ENCODE measurements at regions not wholly inside any gene's neighbourhood (a gene's known extent, or its start where the extent isn't known, plus 50 kb on each side); places are given as distances from the start of the nearest gene placed in this dataset.

GRCh38 chr9:13715430-13715829, 435.9 kb upstream of the MPDZ start:
- Histone ChIP-seq H3K27me3 (ENCODE audit: insufficient read depth, low read length) (no peaks in the 10 kb centered on the region), H3K9ac (ENCODE audit: low read length) (no peak overlapping the region), H2BK5ac (ENCODE audit: low read depth, low read length, poor library complexity) (no peak overlapping the region), H3K4me3 (ENCODE audit: low read depth, low read length) (no peak overlapping the region), H3K9me3 (ENCODE audit: insufficient read depth, low read depth, low read length) (no peaks in the 10 kb centered on the region), H3K27ac (ENCODE audit: low read depth, low read length) (no peak overlapping the region), H4K91ac (ENCODE audit: low read depth, low read length) (no peak overlapping the region), H3K14ac (ENCODE audit: low read length) (no peak overlapping the region), H3K79me2 (ENCODE audit: control insufficient read depth, insufficient read depth, low read length, poor library complexity) (no peaks in the 10 kb centered on the region), H2BK120ac (ENCODE audit: insufficient read depth, low read length, poor library complexity) (no peak overlapping the region), H3K4ac (ENCODE audit: low read depth, low read length) (no peak overlapping the region), H4K8ac (ENCODE audit: low read depth, low read length) (no peak overlapping the region), H2AK5ac (ENCODE audit: low read length) (no peak overlapping the region), H3K36me3 (ENCODE audit: control insufficient read depth in 1 of 2, insufficient read depth in 2 of 2, low read length in 2 of 2) (no peaks in the 10 kb centered on the region), H3K23ac (ENCODE audit: low read length) (no peak overlapping the region), H2AFZ (ENCODE audit: insufficient read depth, low read length, poor library complexity) (no peak overlapping the region), H3K4me1 (ENCODE audit: control insufficient read depth in 1 of 2, insufficient read depth in 2 of 2, low read length in 2 of 2) (no peaks in the 10 kb centered on the region), H3K18ac (ENCODE audit: low read length) (no peak overlapping the region), H2BK12ac (ENCODE audit: low read length) (no peak overlapping the region), H4K12ac (ENCODE audit: low read depth, low read length) (no peak overlapping the region), H3K79me1 (ENCODE audit: low read length) (no peaks in the 10 kb centered on the region), H3K4me2 (ENCODE audit: low read length) (no peak overlapping the region)
- WGBS (ENCODE audit: extremely low coverage, insufficient coverage, insufficient read length): no CpG with 5 or more reads among the region's 1 CpG
- no peak for DNase-seq

- no peaks in the 10 kb centered on the region for H3K79me1 ChIP-seq (ENCODE audit: low read length)
- WGBS (ENCODE audit: extremely low coverage, insufficient coverage, insufficient read length): no CpG with 5 or more reads among the region's 4 CpGs
Observed at GRCh38 chr9:13707612-13708576, 428.4 kb upstream of the MPDZ start.

GRCh38 chr9:13705918-13706317, 426.4 kb upstream of the MPDZ start:
- Histone ChIP-seq H2BK5ac (ENCODE audit: low read depth, low read length, poor library complexity) (no peak overlapping the region), H3K4me1 (ENCODE audit: control insufficient read depth in 1 of 2, insufficient read depth in 2 of 2, low read length in 2 of 2) (no peaks in the 10 kb centered on the region), H4K91ac (ENCODE audit: low read depth, low read length) (no peak overlapping the region), H3K9ac (ENCODE audit: low read length) (no peak overlapping the region), H2AK5ac (ENCODE audit: low read length) (no peak overlapping the region), H3K23ac (ENCODE audit: low read length) (no peak overlapping the region), H3K4me2 (ENCODE audit: low read length) (peak overlapping the region; percentile 4), H3K14ac (ENCODE audit: low read length) (no peak overlapping the region), H3K27ac (ENCODE audit: low read depth, low read length) (peak overlapping the region; percentile 61), H2AFZ (ENCODE audit: insufficient read depth, low read length, poor library complexity) (no peak overlapping the region), H3K9me3 (ENCODE audit: insufficient read depth, low read depth, low read length) (no peaks in the 10 kb centered on the region), H4K12ac (ENCODE audit: low read depth, low read length) (no peak overlapping the region), H2BK120ac (ENCODE audit: insufficient read depth, low read length, poor library complexity) (no peak overlapping the region), H3K18ac (ENCODE audit: low read length) (no peak overlapping the region), H3K27me3 (ENCODE audit: insufficient read depth, low read length) (no peaks in the 10 kb centered on the region), H4K8ac (ENCODE audit: low read depth, low read length) (no peak overlapping the region), H3K79me1 (ENCODE audit: low read length) (no peaks in the 10 kb centered on the region), H3K4me3 (ENCODE audit: low read depth, low read length) (no peak overlapping the region), H3K4ac (ENCODE audit: low read depth, low read length) (no peak overlapping the region), H2BK12ac (ENCODE audit: low read length) (no peak overlapping the region), H3K36me3 (ENCODE audit: control insufficient read depth in 1 of 2, insufficient read depth in 2 of 2, low read length in 2 of 2) (no peaks in the 10 kb centered on the region), H3K79me2 (ENCODE audit: control insufficient read depth, insufficient read depth, low read length, poor library complexity) (no peaks in the 10 kb centered on the region)
- DNase-seq: peak; percentile 84 to 88
- no CpG with 5 or more reads among the region's 6 CpGs for WGBS (ENCODE audit: extremely low coverage, insufficient coverage, insufficient read length)

More at GRCh38 chr9:13707612-13708576, 428.4 kb upstream of the MPDZ start:
- H2AK5ac ChIP-seq (ENCODE audit: low read length): no peak overlapping the region
- no peaks in the 10 kb centered on the region for H3K27me3 ChIP-seq (ENCODE audit: insufficient read depth, low read length)
- H2AFZ ChIP-seq (ENCODE audit: insufficient read depth, low read length, poor library complexity): no peak overlapping the region
- H3K18ac ChIP-seq (ENCODE audit: low read length): no peak overlapping the region
- no peak overlapping the region for H3K27ac ChIP-seq (ENCODE audit: low read depth, low read length)
- H2BK12ac ChIP-seq (ENCODE audit: low read length): no peak overlapping the region
- H3K4me1 ChIP-seq (ENCODE audit: control insufficient read depth in 1 of 2, insufficient read depth in 2 of 2, low read length in 2 of 2): no peaks in the 10 kb centered on the region
- H3K79me2 ChIP-seq (ENCODE audit: control insufficient read depth, insufficient read depth, low read length, poor library complexity): no peaks in the 10 kb centered on the region
- H3K9me3 ChIP-seq (ENCODE audit: insufficient read depth, low read depth, low read length): no peaks in the 10 kb centered on the region
- no peak overlapping the region for H3K4me2 ChIP-seq (ENCODE audit: low read length)
- no peak overlapping the region for H3K23ac ChIP-seq (ENCODE audit: low read length)
- no peak overlapping the region for H4K91ac ChIP-seq (ENCODE audit: low read depth, low read length)
- no peak overlapping the region for H2BK120ac ChIP-seq (ENCODE audit: insufficient read depth, low read length, poor library complexity)
- no peak overlapping the region for H3K14ac ChIP-seq (ENCODE audit: low read length)
- H3K4me3 ChIP-seq (ENCODE audit: low read depth, low read length): no peak overlapping the region
- no peak overlapping the region for H4K8ac ChIP-seq (ENCODE audit: low read depth, low read length)
- DNase-seq: no peak
- H2BK5ac ChIP-seq (ENCODE audit: low read depth, low read length, poor library complexity): no peak overlapping the region
- no peak overlapping the region for H3K9ac ChIP-seq (ENCODE audit: low read length)
- no peak overlapping the region for H4K12ac ChIP-seq (ENCODE audit: low read depth, low read length)
- no peak overlapping the region for H3K4ac ChIP-seq (ENCODE audit: low read depth, low read length)
- H3K36me3 ChIP-seq (ENCODE audit: control insufficient read depth in 1 of 2, insufficient read depth in 2 of 2, low read length in 2 of 2): no peaks in the 10 kb centered on the region

GRCh38 chr9:13705373-13705772, 425.9 kb upstream of the MPDZ start:
- Histone ChIP-seq H2BK5ac (ENCODE audit: low read depth, low read length, poor library complexity) (no peak overlapping the region), H3K79me1 (ENCODE audit: low read length) (no peaks in the 10 kb centered on the region), H3K27me3 (ENCODE audit: insufficient read depth, low read length) (no peaks in the 10 kb centered on the region), H3K27ac (ENCODE audit: low read depth, low read length) (peak overlapping the region; percentile 61), H3K18ac (ENCODE audit: low read length) (no peak overlapping the region), H3K14ac (ENCODE audit: low read length) (no peak overlapping the region), H4K8ac (ENCODE audit: low read depth, low read length) (no peak overlapping the region), H2BK12ac (ENCODE audit: low read length) (no peak overlapping the region), H3K79me2 (ENCODE audit: control insufficient read depth, insufficient read depth, low read length, poor library complexity) (no peaks in the 10 kb centered on the region), H2AFZ (ENCODE audit: insufficient read depth, low read length, poor library complexity) (no peak overlapping the region), H3K23ac (ENCODE audit: low read length) (no peak overlapping the region), H3K36me3 (ENCODE audit: control insufficient read depth in 1 of 2, insufficient read depth in 2 of 2, low read length in 2 of 2) (no peaks in the 10 kb centered on the region), H3K4me2 (ENCODE audit: low read length) (peak overlapping the region; percentile 4), H2BK120ac (ENCODE audit: insufficient read depth, low read length, poor library complexity) (no peak overlapping the region), H2AK5ac (ENCODE audit: low read length) (no peak overlapping the region), H3K4me1 (ENCODE audit: control insufficient read depth in 1 of 2, insufficient read depth in 2 of 2, low read length in 2 of 2) (no peaks in the 10 kb centered on the region), H4K12ac (ENCODE audit: low read depth, low read length) (no peak overlapping the region), H3K9ac (ENCODE audit: low read length) (no peak overlapping the region), H4K91ac (ENCODE audit: low read depth, low read length) (no peak overlapping the region), H3K4ac (ENCODE audit: low read depth, low read length) (no peak overlapping the region), H3K9me3 (ENCODE audit: insufficient read depth, low read depth, low read length) (no peaks in the 10 kb centered on the region), H3K4me3 (ENCODE audit: low read depth, low read length) (no peak overlapping the region)
- peak; percentile 66 to 70 for DNase-seq
- WGBS (ENCODE audit: extremely low coverage, insufficient coverage, insufficient read length): no CpG with 5 or more reads among the region's 3 CpGs
